H9 (cell line): ENCODE measurements at regions not wholly inside any gene's neighbourhood (a gene's known extent, or its start where the extent isn't known, plus 50 kb on each side); places are given as distances from the start of the nearest gene placed in this dataset.
"Not testable (repeated sequence)": the region's sequence is repeated elsewhere in the genome, so short reads cannot be mapped to it uniquely, and the experiment has no call there.

Source experiments
- DNase-seq: peaks from one replicate; pipeline ENCODE4 v3.0.0-alpha.2; 2017
- H2AFZ ChIP-seq: one replicate; pipeline ENCODE4 v1.6.1; 2013; ENCODE audit warnings: mild to moderate bottlenecking, low read length, control low read depth, moderate library complexity
- H2AK5ac ChIP-seq: 2 replicates; pipeline ENCODE4 v1.6.1; 2013; ENCODE audit warnings: low read length, control low read depth, mixed read lengths; ENCODE audit not compliant: insufficient read length
- H2BK120ac ChIP-seq: one replicate; pipeline ENCODE4 v1.6.1; 2013; ENCODE audit warnings: low read depth, mild to moderate bottlenecking, low read length, control low read depth, inconsistent platforms; ENCODE audit not compliant: poor library complexity, severe bottlenecking
- H2BK12ac ChIP-seq: 2 replicates; pipeline ENCODE4 v1.6.1; 2013; ENCODE audit warnings: low read length, control low read depth, mixed read lengths, low read depth; ENCODE audit not compliant: insufficient read length
- H2BK15ac ChIP-seq: 2 replicates; pipeline ENCODE4 v1.6.1; 2013; ENCODE audit warnings: low read depth, low read length, control low read depth
- H2BK20ac ChIP-seq: one replicate; pipeline ENCODE4 v1.6.1; 2013; ENCODE audit warnings: low read depth, mild to moderate bottlenecking, low read length, control low read depth, inconsistent platforms; ENCODE audit not compliant: poor library complexity, severe bottlenecking
- H2BK5ac ChIP-seq: 2 replicates; pipeline ENCODE4 v1.6.1; 2013; ENCODE audit warnings: low read length, control low read depth, mixed read lengths; ENCODE audit not compliant: insufficient read length
- H3K14ac ChIP-seq: 2 replicates; pipeline ENCODE4 v1.6.1; 2013; ENCODE audit warnings: low read length, control low read depth; ENCODE audit not compliant: insufficient read depth
- H3K18ac ChIP-seq: 2 replicates; pipeline ENCODE4 v1.6.1; 2013; ENCODE audit warnings: low read depth, mild to moderate bottlenecking, mixed read lengths, low read length, control low read depth; ENCODE audit not compliant: insufficient read length
- H3K23ac ChIP-seq: 2 replicates; pipeline ENCODE4 v1.6.1; 2013; ENCODE audit warnings: low read length, control low read depth, mixed read lengths, low read depth; ENCODE audit not compliant: insufficient read length
- H3K23me2 ChIP-seq: 2 replicates; pipeline ENCODE4 v1.6.1; 2013; ENCODE audit warnings: low read depth, mild to moderate bottlenecking, mixed read lengths, low read length, control low read depth; ENCODE audit not compliant: insufficient read length, poor library complexity, severe bottlenecking
- H3K27ac ChIP-seq: 2 replicates; pipeline ENCODE4 v1.5.1; 2013; ENCODE audit warnings: low read length, control low read depth, mixed read lengths, low read depth; ENCODE audit not compliant: insufficient read length
- H3K27me3 ChIP-seq: 2 replicates; pipeline ENCODE4 v1.6.1; 2013; ENCODE audit warnings: low read length, control low read depth, inconsistent platforms; ENCODE audit not compliant: insufficient read depth
- H3K4ac ChIP-seq: 2 replicates; pipeline ENCODE4 v1.6.1; 2013; ENCODE audit warnings: low read depth, mild to moderate bottlenecking, control low read depth, inconsistent platforms, low read length, moderate library complexity
- H3K4me1 ChIP-seq: 2 replicates; pipeline ENCODE4 v1.6.1; 2013; ENCODE audit warnings: low read length, control low read depth, inconsistent platforms; ENCODE audit not compliant: insufficient read depth
- H3K4me2 ChIP-seq: 2 replicates; pipeline ENCODE4 v1.6.1; 2013; ENCODE audit warnings: low read length, control low read depth, mixed read lengths; ENCODE audit not compliant: insufficient read length, insufficient read depth
- H3K56ac ChIP-seq: 2 replicates; pipeline ENCODE4 v1.6.1; 2013; ENCODE audit warnings: low read depth, mild to moderate bottlenecking, mixed read lengths, low read length, control low read depth; ENCODE audit not compliant: insufficient read length
- H3K79me1 ChIP-seq: 2 replicates; pipeline ENCODE4 v1.6.1; 2013; ENCODE audit warnings: low read depth, mild to moderate bottlenecking, moderate library complexity, low read length, control low read depth, inconsistent platforms; ENCODE audit not compliant: insufficient read depth, poor library complexity, severe bottlenecking
- H3K79me2 ChIP-seq: 2 replicates; pipeline ENCODE4 v1.6.1; 2013; ENCODE audit warnings: low read length, control low read depth, inconsistent platforms; ENCODE audit not compliant: insufficient read depth
- H3K9ac ChIP-seq: 2 replicates; pipeline ENCODE4 v1.6.1; 2013; ENCODE audit warnings: low read length, control low read depth, mixed read lengths; ENCODE audit not compliant: insufficient read length; ENCODE audit errors: extremely low read depth
- H3K9me3 ChIP-seq: one replicate; pipeline ENCODE4 v1.6.1; 2013; ENCODE audit warnings: low read depth, low read length, inconsistent platforms; ENCODE audit not compliant: control insufficient read depth
- H3T11ph ChIP-seq: one replicate; pipeline ENCODE4 v1.6.1; 2013; ENCODE audit warnings: mild to moderate bottlenecking, low read length, control low read depth, inconsistent platforms
- H4K20me1 ChIP-seq: one replicate; pipeline ENCODE4 v1.6.1; 2013; ENCODE audit not compliant: control insufficient read depth, insufficient read length, insufficient read depth
- H4K5ac ChIP-seq: 2 replicates; pipeline ENCODE4 v1.6.1; 2013; ENCODE audit warnings: low read depth, mild to moderate bottlenecking, mixed read lengths, low read length, control low read depth; ENCODE audit not compliant: insufficient read length
- H4K8ac ChIP-seq: replicated peaks from 2 replicates; pipeline ENCODE4 v1.6.1; 2013; ENCODE audit warnings: low read length, control low read depth, mixed read lengths, low read depth; ENCODE audit not compliant: insufficient read length
- H4K91ac ChIP-seq: 2 replicates; pipeline ENCODE4 v1.6.1; 2013; ENCODE audit warnings: low read depth, mild to moderate bottlenecking, moderate library complexity, mixed read lengths, low read length, control low read depth; ENCODE audit not compliant: insufficient read length
- H3K27ac Mint-ChIP-seq, 3 experiments: 2 replicates in 2 of 3; 3 replicates in 1 of 3; pipeline ENCODE4 v1.8.0; 2020 to 2021; ENCODE audit warnings: mixed read lengths in 3 of 3, mild to moderate bottlenecking in 1 of 3, moderate library complexity in 1 of 3
- H3K27me3 Mint-ChIP-seq: 2 replicates; pipeline ENCODE4 v1.8.0; 2021; ENCODE audit warnings: low read depth, mild to moderate bottlenecking, moderate library complexity, mixed read lengths
- H3K36me3 Mint-ChIP-seq, 3 experiments: 2 replicates in 2 of 3; 3 replicates in 1 of 3; pipeline ENCODE4 v1.8.0; 2020 to 2021; ENCODE audit warnings: low read depth in 3 of 3, mixed read lengths in 3 of 3; ENCODE audit not compliant: insufficient read depth in 1 of 3
- H3K4me1 Mint-ChIP-seq, 2 experiments: 2 replicates each; pipeline ENCODE4 v1.8.0; 2020; ENCODE audit warnings: mixed read lengths in 2 of 2
- H3K4me3 Mint-ChIP-seq, 2 experiments: 2 replicates in 1 of 2; 3 replicates in 1 of 2; pipeline ENCODE4 v1.8.0; 2020 to 2021; ENCODE audit warnings: mild to moderate bottlenecking in 2 of 2, mixed read lengths in 2 of 2, moderate library complexity in 1 of 2
- H3K9me3 Mint-ChIP-seq, 2 experiments: 2 replicates in 1 of 2; 3 replicates in 1 of 2; pipeline ENCODE4 v1.8.0; 2020; ENCODE audit warnings: mild to moderate bottlenecking in 2 of 2, mixed read lengths in 2 of 2, moderate library complexity in 1 of 2
- CTCF ChIP-seq: fragments of 200-600 bp; sonication (generic); conservative IDR thresholded peaks from 3 replicates; pipeline ENCODE4 v1.8.0; 2021; ENCODE audit warnings: antibody characterized with exemption, mild to moderate bottlenecking
- WGBS: extraction: QIAGEN DNeasy Blood & Tissue Kit; methylation state at CpG from one replicate; pipeline ENCODE4 v1.1.7; 2013; ENCODE audit warnings: missing lambda C conversion rate, low lambda C conversion rate, mixed read lengths; ENCODE audit not compliant: insufficient read length; ENCODE audit errors: extremely low coverage; 5-methylcytosine and 5-hydroxymethylcytosine counted together

GRCh38 chr3:34078418-34078817, 280.0 kb downstream of the PDCD6IP start:
- H3K4me3 Mint-ChIP-seq: no peak overlapping the region; a peak in 1 of 5 replicates
- Histone ChIP-seq H3K9ac (no peak overlapping the region), H3K79me2 (no peaks in the 10 kb centered on the region), H3K27me3 (no peaks in the 10 kb centered on the region), H3K79me1 (no peaks in the 10 kb centered on the region), H2AFZ (no peak overlapping the region), H2BK5ac (no peak overlapping the region), H3K4me1 (peaks cover 5% of the 10 kb centered on the region; the same call in 1 of the 2 replicates), H2BK15ac (no peak overlapping the region), H2BK120ac (no peak overlapping the region), H4K5ac (no peak overlapping the region), H4K91ac (no peak overlapping the region), H2BK20ac (no peak overlapping the region), H3K4ac (no peak overlapping the region), H4K20me1 (no peaks in the 10 kb centered on the region), H3T11ph (no peak overlapping the region), H2AK5ac (no peak overlapping the region), H3K23ac (no peak overlapping the region), H3K23me2 (no peaks in the 10 kb centered on the region), H3K4me2 (no peak overlapping the region), H3K14ac (no peak overlapping the region), H2BK12ac (no peak overlapping the region), H3K9me3 (no peaks in the 10 kb centered on the region), H3K56ac (no peak overlapping the region), H3K18ac (no peak overlapping the region), H4K8ac (no peak overlapping the region), H3K27ac (no peak overlapping the region)
- H3K4me1 Mint-ChIP-seq: peaks cover 17% of the 10 kb centered on the region in 2 experiments
- no peak for DNase-seq
- WGBS: no CpG with 5 or more reads among the region's 2 CpGs
- H3K9me3 Mint-ChIP-seq: peaks cover 11 to 20% of the 10 kb centered on the region in 2 experiments
- H3K36me3 Mint-ChIP-seq: peaks cover 3 to 10% (median 5%) of the 10 kb centered on the region in 3 experiments; a peak in 6 of 7 replicates
- no peak for TF ChIP-seq CTCF
- 0 out of 7 replicates have a peak overlapping the region, but pooled peaks of 1 of the 3 experiments have one; percentile 54 for H3K27ac Mint-ChIP-seq
- peaks cover 3% of the 10 kb centered on the region; the same call in 1 of the 2 replicates for H3K27me3 Mint-ChIP-seq

GRCh38 chr3:34079849-34080248, 281.4 kb downstream of the PDCD6IP start:
- H3K23ac ChIP-seq, H3K79me1 ChIP-seq, H2BK20ac ChIP-seq, H2BK120ac ChIP-seq, H4K20me1 ChIP-seq, H2BK12ac ChIP-seq, H3K27ac ChIP-seq, H4K8ac ChIP-seq, H3T11ph ChIP-seq, H3K14ac ChIP-seq, H3K27me3 ChIP-seq, H4K5ac ChIP-seq, DNase-seq, H3K4me1 ChIP-seq, H3K56ac ChIP-seq, H2BK15ac ChIP-seq, H2AFZ ChIP-seq, H3K79me2 ChIP-seq, H2BK5ac ChIP-seq, H3K9me3 ChIP-seq, H3K27me3 Mint-ChIP-seq, H3K27ac Mint-ChIP-seq, H3K4me2 ChIP-seq, H3K4me3 Mint-ChIP-seq, H3K18ac ChIP-seq, H3K9ac ChIP-seq, H3K23me2 ChIP-seq, H4K91ac ChIP-seq, H3K4ac ChIP-seq, H2AK5ac ChIP-seq: not testable (repeated sequence)
- Mint-ChIP-seq H3K4me1 (peaks cover 10 to 12% of the 10 kb centered on the region in 2 experiments), H3K9me3 (peaks cover 20 to 24% of the 10 kb centered on the region in 2 experiments), H3K36me3 (peaks cover 3 to 14% (median 11%) of the 10 kb centered on the region in 3 experiments; a peak in 6 of 7 replicates)
- no CpG with 5 or more reads among the region's 3 CpGs for WGBS
